HepG2 (cell line): ENCODE measurements at regions not wholly inside any gene's neighbourhood (a gene's known extent, or its start where the extent isn't known, plus 50 kb on each side); places are given as distances from the start of the nearest gene placed in this dataset.

Source experiments
- ATAC-seq: fragments of 200-7000 bp; cut with Tn5 transposase; 3 replicates; pipeline ENCODE4 v1.9.1; 2020; ENCODE audit warnings: mild to moderate bottlenecking, moderate library complexity
- BruUV-seq: library from RNA; stranded (reverse); fragments of 400-500 nt; replicated peaks from 2 replicates; lab custom pipeline; 2021; lab: Mats Ljungman, UMichigan
- CTCF ChIA-PET: fragments of 300-600 bp; formaldehyde crosslinking; extraction: SDS; loops from one replicate; lab custom pipeline; 2021; ENCODE audit warnings: low total read pairs, inconsistent platforms, low intra/inter-chr PET ratio; lab: Yijun Ruan, JAX
- POLR2A ChIA-PET: fragments of 350-600 bp; sonication (Branson Sonifier 250); formaldehyde crosslinking; loops from one replicate; lab custom pipeline; 2020; ENCODE audit warnings: antibody characterized with exemption, inconsistent platforms; lab: Yijun Ruan, JAX
- DNase-seq: peaks from one replicate; pipeline ENCODE4 v3.0.0-alpha.2; 2015; ENCODE audit warnings: low spot score
- FAIRE-seq: peaks from 3 replicates; lab custom pipeline; 2011; peaks lifted over from hg19 to GRCh38; lab: Jason Lieb, UNC
- H2AFZ ChIP-seq: one replicate; pipeline ENCODE4 v1.6.1; 2011; ENCODE audit warnings: low read length, inconsistent platforms
- H3K27ac ChIP-seq: fragments of 300-600 bp; 3 replicates; pipeline ENCODE4 v1.8.0; 2011; ENCODE audit warnings: mixed run types, mild to moderate bottlenecking, mixed read lengths, low read length, inconsistent platforms; ENCODE audit not compliant: insufficient read depth; ENCODE audit errors: extremely low read length
- H3K27me3 ChIP-seq, 2 experiments: fragments of 200-600 bp in 1 of 2; 2 replicates in 1 of 2; 3 replicates in 1 of 2; pipeline versions ENCODE4 v1.6.0 to v1.8.0; 2011; ENCODE audit warnings: low read length in 2 of 2, mild to moderate bottlenecking in 2 of 2, moderate library complexity in 2 of 2, inconsistent platforms in 1 of 2; ENCODE audit not compliant: insufficient read depth in 2 of 2, control insufficient read depth in 1 of 2
- H3K36me3 ChIP-seq, 2 experiments: fragments of 200-600 bp in 1 of 2; replicated peaks in 1 of 2; 2 replicates in 1 of 2; 3 replicates in 1 of 2; pipeline versions ENCODE4 v1.5.1 to v1.8.0; 2011; ENCODE audit warnings: low read length in 2 of 2, inconsistent platforms in 1 of 2; ENCODE audit not compliant: insufficient read depth in 2 of 2, control insufficient read depth in 1 of 2
- H3K4me1 ChIP-seq: 2 replicates; pipeline ENCODE4 v1.5.1; 2012; ENCODE audit warnings: low read length, inconsistent platforms; ENCODE audit not compliant: insufficient read depth
- H3K4me2 ChIP-seq: 2 replicates; pipeline ENCODE4 v1.6.0; 2011; ENCODE audit warnings: low read depth, low read length, inconsistent platforms
- H3K4me3 ChIP-seq, 3 experiments: fragments of 200-600 bp in 1 of 3; sonication (generic), shearing (Covaris generic) in 1 of 3; replicated peaks in 1 of 3; 2 replicates each; pipeline ENCODE4 v1.5.1; 2011 to 2016; ENCODE audit warnings: low read length in 3 of 3, inconsistent platforms in 2 of 3, low read depth in 2 of 3, mild to moderate bottlenecking in 2 of 3, control low read depth in 1 of 3, mixed read lengths in 1 of 3; ENCODE audit not compliant: insufficient read depth in 1 of 3
- H3K79me2 ChIP-seq: one replicate; pipeline ENCODE4 v1.6.1; 2011; ENCODE audit warnings: low read length, inconsistent platforms; ENCODE audit not compliant: insufficient read depth
- H3K9ac ChIP-seq: 2 replicates; pipeline ENCODE4 v1.6.0; 2011; ENCODE audit warnings: mild to moderate bottlenecking, low read depth, low read length, inconsistent platforms; ENCODE audit not compliant: insufficient read depth
- H3K9me3 ChIP-seq: 2 replicates; pipeline ENCODE4 v1.5.1; 2012; ENCODE audit warnings: mild to moderate bottlenecking, low read length
- H4K20me1 ChIP-seq: 2 replicates; pipeline ENCODE4 v1.6.0; 2011; ENCODE audit warnings: inconsistent platforms, mild to moderate bottlenecking, low read length, moderate library complexity; ENCODE audit not compliant: insufficient read depth
- ATF7-NPFF ChIP-seq: sonication (generic); formaldehyde crosslinking; IDR thresholded peaks from 2 replicates; pipeline ENCODE4 v1.8.1; 2023; ENCODE audit warnings: mild to moderate bottlenecking, low read depth, missing genetic modification reagents, moderate library complexity
- CBX5 ChIP-seq: sonication (generic); formaldehyde crosslinking; IDR thresholded peaks from 2 replicates; pipeline ENCODE4 v1.4.0; 2020; ENCODE audit warnings: missing genetic modification reagents, borderline replicate concordance
- EEA1 ChIP-seq: sonication (generic); formaldehyde crosslinking; IDR thresholded peaks from 2 replicates; pipeline ENCODE4 v1.5.1; 2020; ENCODE audit warnings: mild to moderate bottlenecking, missing genetic modification reagents, borderline replicate concordance
- EP300 ChIP-seq, 3 experiments: sonication (generic) in 1 of 3; formaldehyde crosslinking in 1 of 3; IDR thresholded peaks; 2 replicates each; pipeline versions ENCODE4 v1.5.1 to v1.6.1; 2011 to 2020; ENCODE audit warnings: low read depth in 2 of 3, low read length in 2 of 3, borderline replicate concordance in 1 of 3, improper control_type of control experiment in 1 of 3, mild to moderate bottlenecking in 1 of 3, missing genetic modification reagents in 1 of 3, moderate library complexity in 1 of 3
- HMG20A ChIP-seq: IDR thresholded peaks from 2 replicates; pipeline ENCODE4 v1.6.1; 2016; ENCODE audit warnings: borderline replicate concordance
- KLF9 ChIP-seq: IDR thresholded peaks from 2 replicates; pipeline ENCODE4 v1.6.1; 2016; ENCODE audit warnings: low read depth
- MEIS1 ChIP-seq: sonication (generic); formaldehyde crosslinking; IDR thresholded peaks from 2 replicates; pipeline ENCODE4 v1.9.0; 2021; ENCODE audit warnings: mild to moderate bottlenecking, missing genetic modification reagents, moderate library complexity, borderline replicate concordance
- MXD4 ChIP-seq: IDR thresholded peaks from 2 replicates; pipeline ENCODE4 v1.6.1; 2016; ENCODE audit warnings: mild to moderate bottlenecking, missing biosample characterization, missing genetic modification reagents
- NR2F6 ChIP-seq, 2 experiments: IDR thresholded peaks; 2 replicates each; pipeline ENCODE4 v1.6.1; 2016; ENCODE audit warnings: antibody characterized with exemption in 1 of 2, mild to moderate bottlenecking in 1 of 2
- PITX1 ChIP-seq: sonication (generic); formaldehyde crosslinking; IDR thresholded peaks from 2 replicates; pipeline ENCODE4 v1.5.1; 2020; ENCODE audit warnings: mild to moderate bottlenecking, missing genetic modification reagents
- SP5 ChIP-seq: IDR thresholded peaks from 2 replicates; pipeline ENCODE4 v1.6.1; 2016; ENCODE audit warnings: low read depth, borderline replicate concordance
- STAG1 ChIP-seq: sonication (generic); formaldehyde crosslinking; IDR thresholded peaks from 2 replicates; pipeline ENCODE4 v1.4.0; 2020; ENCODE audit warnings: missing genetic modification reagents
- THAP11 ChIP-seq: IDR thresholded peaks from 2 replicates; pipeline ENCODE4 v1.6.1; 2016; ENCODE audit warnings: missing biosample characterization, missing genetic modification reagents
- TMF1 ChIP-seq: sonication (generic); formaldehyde crosslinking; IDR thresholded peaks from 2 replicates; pipeline ENCODE4 v1.8.1; 2022; ENCODE audit warnings: low read depth, missing genetic modification reagents
- YY1 ChIP-seq: IDR thresholded peaks from 2 replicates; pipeline ENCODE4 v1.6.1; 2011; ENCODE audit warnings: low read length, low read depth, moderate library complexity, mild to moderate bottlenecking; ENCODE audit not compliant: insufficient read depth, insufficient replicate concordance
- ZFYVE20 ChIP-seq: sonication (generic); formaldehyde crosslinking; IDR thresholded peaks from 2 replicates; pipeline ENCODE4 v1.8.0; 2023; ENCODE audit warnings: low read depth, mild to moderate bottlenecking, moderate library complexity, missing genetic modification reagents, borderline replicate concordance
- ZNF12 ChIP-seq: sonication (generic); formaldehyde crosslinking; IDR thresholded peaks from 2 replicates; pipeline ENCODE4 v1.5.0; 2020; ENCODE audit warnings: missing genetic modification reagents
- ZNF180 ChIP-seq: sonication (generic); formaldehyde crosslinking; IDR thresholded peaks from 2 replicates; pipeline ENCODE4 v1.4.0; 2020; ENCODE audit warnings: low read depth, missing genetic modification reagents, borderline replicate concordance
- ZNF296 ChIP-seq: sonication (generic); formaldehyde crosslinking; conservative IDR thresholded peaks from 2 replicates; pipeline ENCODE4 v1.5.0; 2020; ENCODE audit warnings: mild to moderate bottlenecking, missing genetic modification reagents
- ZNF331 ChIP-seq: sonication (generic); formaldehyde crosslinking; IDR thresholded peaks from 2 replicates; pipeline ENCODE4 v1.4.0; 2020; ENCODE audit warnings: missing genetic modification reagents
- ZNF343 ChIP-seq: sonication (generic); formaldehyde crosslinking; IDR thresholded peaks from 2 replicates; pipeline ENCODE4 v1.4.0; 2020; ENCODE audit warnings: mild to moderate bottlenecking, missing genetic modification reagents
- ZNF432 ChIP-seq: sonication (generic); formaldehyde crosslinking; IDR thresholded peaks from 2 replicates; pipeline ENCODE4 v1.5.0; 2020; ENCODE audit warnings: missing genetic modification reagents, mild to moderate bottlenecking, borderline replicate concordance
- ZNF567 ChIP-seq: sonication (generic); formaldehyde crosslinking; IDR thresholded peaks from 2 replicates; pipeline ENCODE4 v1.8.1; 2023; ENCODE audit warnings: mild to moderate bottlenecking, missing genetic modification reagents, borderline replicate concordance
- ZNF652 ChIP-seq: IDR thresholded peaks from 2 replicates; pipeline ENCODE4 v1.6.1; 2016; ENCODE audit warnings: low read depth, borderline replicate concordance
- ZNF775 ChIP-seq: sonication (generic); formaldehyde crosslinking; IDR thresholded peaks from 2 replicates; pipeline ENCODE4 v1.4.0; 2020; ENCODE audit warnings: missing genetic modification reagents, mild to moderate bottlenecking, moderate library complexity, borderline replicate concordance
- WGBS: methylation state at CpG from one replicate; pipeline ENCODE4 v1.1.6; 2017; ENCODE audit warnings: low lambda C conversion rate; 5-methylcytosine and 5-hydroxymethylcytosine counted together
- in situ Hi-C: cut with HindIII; loops from 2 replicates; pipeline ENCODE4 v1.10.0; 2017; ENCODE audit warnings: low pct_unique_long_range_greater_than_20kb; ENCODE audit not compliant: extremely low pct_ligation_motif_present
- intact Hi-C: fragments of 100-400 bp; cut with micrococcal nuclease; formaldehyde crosslinking; loops from one replicate; pipeline ENCODE4 v1.10.0; 2022; ENCODE audit not compliant: unreplicated experiment

GRCh38 chr21:38923429-38923828 is 117.7 kb downstream of the ETS2 start (continued):
- no peak for TF ChIP-seq ZNF567 (CRISPR knock-in tag)
- TF ChIP-seq SP5 (CRISPR knock-in tag) = no peak
- TF ChIP-seq CBX5 (CRISPR knock-in tag) = no peak
- no peak for TF ChIP-seq YY1
- no peak for TF ChIP-seq STAG1 (CRISPR knock-in tag)
- no peak for TF ChIP-seq ZNF343
- TF ChIP-seq, all 625 proteins: peak for 0

DNA sequence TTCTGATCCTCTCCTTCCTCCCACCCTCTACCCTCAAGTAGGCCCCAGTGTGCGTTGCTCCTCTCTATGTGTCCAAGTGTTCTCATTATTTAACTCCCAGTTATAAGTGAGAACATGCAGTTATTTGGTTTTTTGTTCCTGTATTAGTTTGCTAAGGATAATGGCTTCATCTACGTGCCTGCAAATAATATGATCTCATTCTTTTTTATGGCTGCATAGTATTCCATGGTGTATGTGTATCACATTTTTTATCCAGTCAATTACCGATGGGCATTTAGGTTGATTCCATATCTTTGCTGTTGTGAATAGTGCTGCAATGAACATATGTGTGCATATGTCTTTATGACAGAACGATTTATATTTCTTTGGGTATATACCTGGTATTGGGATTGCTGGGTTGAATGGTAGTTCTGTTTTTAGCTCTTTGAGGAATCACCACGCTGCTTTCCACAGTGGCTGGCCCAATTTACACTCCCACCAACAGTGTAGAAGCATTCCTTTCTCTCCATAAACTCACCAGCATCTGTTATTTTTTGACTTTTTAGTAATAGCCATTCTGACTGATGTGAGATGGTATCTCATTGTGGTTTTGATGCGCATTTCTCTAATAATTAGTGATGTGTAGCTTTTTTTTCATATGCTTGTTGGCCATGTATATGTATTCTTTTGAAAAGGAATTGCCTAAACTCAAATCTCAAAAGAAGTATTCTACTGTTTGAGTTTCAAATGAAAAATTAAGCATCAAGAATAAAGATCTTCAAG is 116.9 kb downstream of the ETS2 start:
- Histone ChIP-seq H3K9ac (no peak overlapping the region), H2AFZ (no peak overlapping the region), H3K27ac (no peak overlapping the region)
- ATAC-seq = no peak
- TF ChIP-seq ZNF12 = no peak
- TF ChIP-seq HMG20A (CRISPR knock-in tag) = no peak
- TF ChIP-seq ZFYVE20 (CRISPR knock-in tag) = no peak
- TF ChIP-seq TMF1 (CRISPR knock-in tag) = no peak
- TF ChIP-seq ATF7-NPFF (CRISPR knock-in tag) = no peak
- no peak for TF ChIP-seq ZNF296 (CRISPR knock-in tag)
- no peak for TF ChIP-seq ZNF432 (CRISPR knock-in tag)
- TF ChIP-seq ZNF775 = no peak
- TF ChIP-seq NR2F6 (IDR thresholded peaks at IDR 0.05) = no peak
- no peak for TF ChIP-seq NR2F6 (CRISPR knock-in tag; IDR thresholded peaks at IDR 0.05)
- no peak for TF ChIP-seq EEA1 (CRISPR knock-in tag)
- no peak for TF ChIP-seq ZNF331 (CRISPR knock-in tag)
- no peak for TF ChIP-seq PITX1 (CRISPR knock-in tag)
- no peak for TF ChIP-seq ZNF180 (CRISPR knock-in tag)
- TF ChIP-seq ZNF652 (CRISPR knock-in tag) = no peak
- no peak for TF ChIP-seq MXD4 (CRISPR knock-in tag)
- no peak for TF ChIP-seq MEIS1 (CRISPR knock-in tag)
- TF ChIP-seq KLF9 (CRISPR knock-in tag) = no peak
- TF ChIP-seq EP300 (IDR thresholded peaks at IDR 0.05; ENCODE audit: low read depth in 2 of 2, low read length in 2 of 2) = no peak
- TF ChIP-seq EP300 (CRISPR knock-in tag; IDR thresholded peaks at IDR 0.05; ENCODE audit: borderline replicate concordance) = no peak
- TF ChIP-seq THAP11 (CRISPR knock-in tag) = no peak
- TF ChIP-seq, all 625 proteins: peak for 0
- Histone ChIP-seq H3K4me3 (no peak overlapping the region), H3K36me3 (no peaks in the 10 kb centered on the region), H4K20me1 (no peaks in the 10 kb centered on the region), H3K9me3 (no peaks in the 10 kb centered on the region), H3K79me2 (no peaks in the 10 kb centered on the region), H3K4me1 (peaks cover 65% of the 10 kb centered on the region), H3K27me3 (no peaks in the 10 kb centered on the region), H3K4me2 (no peak overlapping the region)
- no TSS peak for BruUV-seq
- in situ Hi-C loops (no loop called here), intact Hi-C loops (no loop called here)
- WGBS = 93% methylated on average over 6 of the region's 6 CpGs
- POLR2A ChIA-PET = no interaction called here
- no peak for DNase-seq
- no peak for FAIRE-seq
- CTCF ChIA-PET = no interaction called here
